Activated T-cell treated with anti-CD3 and anti-CD28 coated beads, Interleukin-2, amount 50 U/mL, for 72 hours (primary cell): ENCODE measurements at regions not wholly inside any gene's neighbourhood (a gene's known extent, or its start where the extent isn't known, plus 50 kb on each side); places are given as distances from the start of the nearest gene placed in this dataset.

Experiments
- ATAC-seq, 2 donors: fragments of 150-1000 bp; cut with Tn5 transposase; replicated peaks in 1 of 2; 2 replicates each; pipeline ENCODE4 v1.10.0; 2021; ENCODE audit warnings: moderate library complexity in 2 of 2, mild to moderate bottlenecking in 1 of 2
- DNase-seq, 2 donors: peaks; one replicate each; pipeline ENCODE4 v3.0.0; 2021 to 2022; ENCODE audit warnings: mixed read lengths in 1 of 2
- H3K27ac Mint-ChIP-seq: one replicate; pipeline ENCODE4 v1.8.0; 2022; ENCODE audit warnings: mild to moderate bottlenecking, moderate library complexity, mixed read lengths
- H3K27me3 Mint-ChIP-seq: one replicate; pipeline ENCODE4 v1.8.0; 2022; ENCODE audit warnings: low read depth, mixed read lengths
- H3K36me3 Mint-ChIP-seq, 2 donors: one replicate each; pipeline ENCODE4 v1.8.0; 2022; ENCODE audit warnings: mixed read lengths in 2 of 2, mild to moderate bottlenecking in 1 of 2; ENCODE audit not compliant: insufficient read depth in 2 of 2
- H3K4me1 Mint-ChIP-seq: one replicate; pipeline ENCODE4 v1.8.0; 2022; ENCODE audit warnings: low read depth, mixed read lengths
- H3K4me3 Mint-ChIP-seq, 2 donors: one replicate each; pipeline ENCODE4 v1.8.0; 2022; ENCODE audit warnings: mild to moderate bottlenecking in 2 of 2, mixed read lengths in 2 of 2, moderate library complexity in 2 of 2
- H3K9me3 Mint-ChIP-seq, 2 donors: one replicate each; pipeline ENCODE4 v1.8.0; 2022; ENCODE audit warnings: mixed read lengths in 2 of 2

- no peaks in the 10 kb centered on the region for H3K4me1 Mint-ChIP-seq
- ATAC-seq (no peak), DNase-seq (no peak)
- H3K36me3 Mint-ChIP-seq: no peaks in the 10 kb centered on the region
- H3K27ac Mint-ChIP-seq: no peak overlapping the region
- no peak overlapping the region for H3K4me3 Mint-ChIP-seq
- no peaks in the 10 kb centered on the region for H3K27me3 Mint-ChIP-seq
- peaks cover 0 to 2% of the 10 kb centered on the region in 2 donors for H3K9me3 Mint-ChIP-seq
Measured at GRCh38 chr7:110104243-110104642, 986.7 kb upstream of the LRRN3 start.

- no peaks in the 10 kb centered on the region for H3K36me3 Mint-ChIP-seq
- H3K4me3 Mint-ChIP-seq: no peak overlapping the region
- no peaks in the 10 kb centered on the region for H3K9me3 Mint-ChIP-seq
Measured at GRCh38 chr7:110105307-110105706, 985.6 kb upstream of the LRRN3 start.

GRCh38 chr7:110105840-110106239, 985.1 kb upstream of the LRRN3 start:
- no peak for ATAC-seq
- DNase-seq: no peak
- Mint-ChIP-seq H3K4me3 (no peak overlapping the region), H3K27me3 (no peaks in the 10 kb centered on the region), H3K4me1 (no peaks in the 10 kb centered on the region), H3K36me3 (no peaks in the 10 kb centered on the region), H3K9me3 (no peaks in the 10 kb centered on the region), H3K27ac (no peak overlapping the region)

More at GRCh38 chr7:110105307-110105706, 985.6 kb upstream of the LRRN3 start:
- DNase-seq (no peak), ATAC-seq (no peak)
- Mint-ChIP-seq H3K27ac (no peak overlapping the region), H3K4me1 (no peaks in the 10 kb centered on the region), H3K27me3 (no peaks in the 10 kb centered on the region)

GRCh38 chr7:110119883-110120581, 970.9 kb upstream of the LRRN3 start:
- H3K4me3 Mint-ChIP-seq: no peak overlapping the region
- H3K4me1 Mint-ChIP-seq: no peaks in the 10 kb centered on the region
- peaks cover 9 to 12% of the 10 kb centered on the region in 2 donors for H3K9me3 Mint-ChIP-seq
- H3K27me3 Mint-ChIP-seq: peaks cover 15% of the 10 kb centered on the region
- ATAC-seq (no peak), DNase-seq (no peak)
- H3K36me3 Mint-ChIP-seq: peaks cover 0 to 4% of the 10 kb centered on the region in 2 donors
- no peak overlapping the region for H3K27ac Mint-ChIP-seq

- no peaks in the 10 kb centered on the region for H3K27me3 Mint-ChIP-seq
- no peaks in the 10 kb centered on the region for H3K4me1 Mint-ChIP-seq
- H3K36me3 Mint-ChIP-seq: peaks cover 0 to 1% of the 10 kb centered on the region in 2 donors
- no peak for DNase-seq
- no peaks in the 10 kb centered on the region for H3K9me3 Mint-ChIP-seq
- H3K4me3 Mint-ChIP-seq: no peak overlapping the region
- H3K27ac Mint-ChIP-seq: no peak overlapping the region
- no peak for ATAC-seq
Measured at GRCh38 chr7:110129159-110129558, 961.8 kb upstream of the LRRN3 start.

GRCh38 chr7:110130669-110131068, 960.3 kb upstream of the LRRN3 start:
- Mint-ChIP-seq H3K4me3 (no peak overlapping the region), H3K27ac (no peak overlapping the region), H3K4me1 (no peaks in the 10 kb centered on the region), H3K9me3 (no peaks in the 10 kb centered on the region), H3K36me3 (no peaks in the 10 kb centered on the region), H3K27me3 (no peaks in the 10 kb centered on the region)
- DNase-seq (no peak), ATAC-seq (no peak)

GRCh38 chr7:110131344-110131743, 959.6 kb upstream of the LRRN3 start:
- no peak overlapping the region for H3K27ac Mint-ChIP-seq
- H3K9me3 Mint-ChIP-seq: no peaks in the 10 kb centered on the region
- no peak for DNase-seq
- ATAC-seq: no peak
- H3K4me1 Mint-ChIP-seq: no peaks in the 10 kb centered on the region
- no peak overlapping the region for H3K4me3 Mint-ChIP-seq
- H3K36me3 Mint-ChIP-seq: no peaks in the 10 kb centered on the region
- no peaks in the 10 kb centered on the region for H3K27me3 Mint-ChIP-seq

- H3K4me3 Mint-ChIP-seq: no peak overlapping the region
- no peaks in the 10 kb centered on the region for H3K27me3 Mint-ChIP-seq
- DNase-seq (no peak), ATAC-seq (no peak)
- no peaks in the 10 kb centered on the region for H3K36me3 Mint-ChIP-seq
- H3K27ac Mint-ChIP-seq: no peak overlapping the region
- no peaks in the 10 kb centered on the region for H3K9me3 Mint-ChIP-seq
- no peaks in the 10 kb centered on the region for H3K4me1 Mint-ChIP-seq
Measured at GRCh38 chr7:110139056-110139455, 951.9 kb upstream of the LRRN3 start.

GRCh38 chr7:110142939-110143526, 947.9 kb upstream of the LRRN3 start:
- Mint-ChIP-seq H3K36me3 (no peaks in the 10 kb centered on the region), H3K27ac (no peak overlapping the region), H3K4me3 (no peak overlapping the region), H3K4me1 (no peaks in the 10 kb centered on the region), H3K9me3 (no peaks in the 10 kb centered on the region), H3K27me3 (no peaks in the 10 kb centered on the region)
- no peak for DNase-seq
- no peak for ATAC-seq

- H3K4me3 Mint-ChIP-seq: no peak overlapping the region
- H3K27ac Mint-ChIP-seq: no peak overlapping the region
- no peaks in the 10 kb centered on the region for H3K36me3 Mint-ChIP-seq
- ATAC-seq (no peak), DNase-seq (no peak)
- no peaks in the 10 kb centered on the region for H3K9me3 Mint-ChIP-seq
- no peaks in the 10 kb centered on the region for H3K4me1 Mint-ChIP-seq
- no peaks in the 10 kb centered on the region for H3K27me3 Mint-ChIP-seq
Measured at GRCh38 chr7:110144599-110144998, 946.3 kb upstream of the LRRN3 start.

GRCh38 chr7:110148054-110148453, 942.9 kb upstream of the LRRN3 start:
- H3K4me3 Mint-ChIP-seq: no peak overlapping the region
- no peaks in the 10 kb centered on the region for H3K27me3 Mint-ChIP-seq
- H3K4me1 Mint-ChIP-seq: no peaks in the 10 kb centered on the region
- ATAC-seq (no peak), DNase-seq (no peak)
- H3K27ac Mint-ChIP-seq: no peak overlapping the region
- H3K9me3 Mint-ChIP-seq: no peaks in the 10 kb centered on the region
- no peaks in the 10 kb centered on the region for H3K36me3 Mint-ChIP-seq

GRCh38 chr7:110153222-110153621, 937.7 kb upstream of the LRRN3 start:
- H3K4me1 Mint-ChIP-seq: no peaks in the 10 kb centered on the region
- no peaks in the 10 kb centered on the region for H3K36me3 Mint-ChIP-seq
- no peaks in the 10 kb centered on the region for H3K27me3 Mint-ChIP-seq
- no peak for ATAC-seq
- no peak overlapping the region for H3K4me3 Mint-ChIP-seq
- H3K9me3 Mint-ChIP-seq: no peaks in the 10 kb centered on the region
- H3K27ac Mint-ChIP-seq: no peak overlapping the region
- DNase-seq: no peak

GRCh38 chr7:110156511-110156910, 934.4 kb upstream of the LRRN3 start:
- Mint-ChIP-seq H3K4me3 (no peak overlapping the region), H3K9me3 (peaks cover 0 to 2% of the 10 kb centered on the region in 2 donors), H3K27me3 (no peaks in the 10 kb centered on the region), H3K4me1 (no peaks in the 10 kb centered on the region), H3K27ac (no peak overlapping the region), H3K36me3 (no peaks in the 10 kb centered on the region)
- DNase-seq: no peak
- ATAC-seq: no peak
